K562 (cell line): ENCODE measurements at regions not wholly inside any gene's neighbourhood (a gene's known extent, or its start where the extent isn't known, plus 50 kb on each side); places are given as distances from the start of the nearest gene placed in this dataset.

Source experiments
- NCOA6 ChIP-seq: fragments of 450-650 bp; IDR thresholded peaks from 2 replicates; pipeline ENCODE4 v1.6.1; 2017; ENCODE audit warnings: mild to moderate bottlenecking
- TF ChIP-seq, protein P1 (sequence below): fragments of 250-450 bp; sonication (Bioruptor Pico); IDR thresholded peaks from 2 replicates; pipeline ENCODE4 v1.9.0; 2021; ENCODE audit warnings: mild to moderate bottlenecking, inconsistent platforms

GRCh38 chrX:2584251-2585157, 83.7 kb upstream of the DHRSX start:
- TF ChIP-seq, protein P1, sequence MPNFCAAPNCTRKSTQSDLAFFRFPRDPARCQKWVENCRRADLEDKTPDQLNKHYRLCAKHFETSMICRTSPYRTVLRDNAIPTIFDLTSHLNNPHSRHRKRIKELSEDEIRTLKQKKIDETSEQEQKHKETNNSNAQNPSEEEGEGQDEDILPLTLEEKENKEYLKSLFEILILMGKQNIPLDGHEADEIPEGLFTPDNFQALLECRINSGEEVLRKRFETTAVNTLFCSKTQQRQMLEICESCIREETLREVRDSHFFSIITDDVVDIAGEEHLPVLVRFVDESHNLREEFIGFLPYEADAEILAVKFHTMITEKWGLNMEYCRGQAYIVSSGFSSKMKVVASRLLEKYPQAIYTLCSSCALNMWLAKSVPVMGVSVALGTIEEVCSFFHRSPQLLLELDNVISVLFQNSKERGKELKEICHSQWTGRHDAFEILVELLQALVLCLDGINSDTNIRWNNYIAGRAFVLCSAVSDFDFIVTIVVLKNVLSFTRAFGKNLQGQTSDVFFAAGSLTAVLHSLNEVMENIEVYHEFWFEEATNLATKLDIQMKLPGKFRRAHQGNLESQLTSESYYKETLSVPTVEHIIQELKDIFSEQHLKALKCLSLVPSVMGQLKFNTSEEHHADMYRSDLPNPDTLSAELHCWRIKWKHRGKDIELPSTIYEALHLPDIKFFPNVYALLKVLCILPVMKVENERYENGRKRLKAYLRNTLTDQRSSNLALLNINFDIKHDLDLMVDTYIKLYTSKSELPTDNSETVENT (CRISPR knock-in tag), result no peak
- TF ChIP-seq NCOA6, result no peak
